ENCODE measurements at regions not wholly inside any gene's neighbourhood (a gene's known extent, or its start where the extent isn't known, plus 50 kb on each side); places are given as distances from the start of the nearest gene placed in this dataset.

- DNase-seq (ENCODE audit: low read depth in 2 of 2) = no peak
- Histone ChIP-seq H3K9ac (ENCODE audit: insufficient read depth, low read length) (no peak overlapping the region), H4K20me1 (ENCODE audit: control insufficient read depth, extremely low read depth, insufficient read depth, low read length) (no peaks in the 10 kb centered on the region), H3K27me3 (ENCODE audit: control insufficient read depth, insufficient read depth, low read length) (no peaks in the 10 kb centered on the region), H2AFZ (ENCODE audit: low read length) (no peak overlapping the region), H3K4me3 (replicated peaks in 1 of 4; ENCODE audit: control extremely low read depth in 1 of 4, insufficient read depth in 1 of 4, low read depth in 3 of 4, low read length in 4 of 4) (no peak overlapping the region), H3K9me3 (ENCODE audit: control insufficient read depth, insufficient read depth, low read depth, low read length) (no peaks in the 10 kb centered on the region), H3K4me2 (ENCODE audit: extremely low read depth, insufficient read depth, low read length) (no peak overlapping the region), H3K4me1 (ENCODE audit: control insufficient read depth, extremely low read depth, insufficient read depth, low read length) (no peaks in the 10 kb centered on the region), H3K27ac (ENCODE audit: insufficient read depth, low read length) (no peak overlapping the region), H3K36me3 (ENCODE audit: control insufficient read depth, insufficient read depth, low read length) (no peaks in the 10 kb centered on the region), H3K79me2 (ENCODE audit: control insufficient read depth, insufficient read depth, low read length) (no peaks in the 10 kb centered on the region)
- TF ChIP-seq EZH2 (IDR thresholded peaks at IDR 0.05; ENCODE audit: low read length, missing control alignments) = no peak
- no peak for TF ChIP-seq CTCF (conservative IDR thresholded peaks at IDR 0.05 in 1 of 2, IDR thresholded peaks at IDR 0.05 in 1 of 2; ENCODE audit: low read depth in 1 of 2, low read length in 2 of 2)
Observed at GRCh38 chr3:99084156-99084555, 182.7 kb upstream of the DCBLD2 start.

- no peak for TF ChIP-seq EZH2 (IDR thresholded peaks at IDR 0.05; ENCODE audit: low read length, missing control alignments)
- no peak for TF ChIP-seq CTCF (conservative IDR thresholded peaks at IDR 0.05 in 1 of 2, IDR thresholded peaks at IDR 0.05 in 1 of 2; ENCODE audit: low read depth in 1 of 2, low read length in 2 of 2)
- H2AFZ ChIP-seq (ENCODE audit: low read length) = no peak overlapping the region
Observed at GRCh38 chr3:99071096-99071495, 169.6 kb upstream of the DCBLD2 start.

GRCh38 chr3:99069973-99070372 is 168.5 kb upstream of the DCBLD2 start:
- Histone ChIP-seq H3K4me3 (replicated peaks in 1 of 4; ENCODE audit: control extremely low read depth in 1 of 4, insufficient read depth in 1 of 4, low read depth in 3 of 4, low read length in 4 of 4) (no peak overlapping the region), H3K9ac (ENCODE audit: insufficient read depth, low read length) (no peak overlapping the region), H3K27ac (ENCODE audit: insufficient read depth, low read length) (no peak overlapping the region), H2AFZ (ENCODE audit: low read length) (no peak overlapping the region), H3K36me3 (ENCODE audit: control insufficient read depth, insufficient read depth, low read length) (no peaks in the 10 kb centered on the region), H3K79me2 (ENCODE audit: control insufficient read depth, insufficient read depth, low read length) (no peaks in the 10 kb centered on the region), H3K4me1 (ENCODE audit: control insufficient read depth, extremely low read depth, insufficient read depth, low read length) (no peaks in the 10 kb centered on the region), H4K20me1 (ENCODE audit: control insufficient read depth, extremely low read depth, insufficient read depth, low read length) (no peaks in the 10 kb centered on the region), H3K27me3 (ENCODE audit: control insufficient read depth, insufficient read depth, low read length) (peaks cover 11% of the 10 kb centered on the region), H3K4me2 (ENCODE audit: extremely low read depth, insufficient read depth, low read length) (no peak overlapping the region), H3K9me3 (ENCODE audit: control insufficient read depth, insufficient read depth, low read depth, low read length) (no peaks in the 10 kb centered on the region)
- DNase-seq (ENCODE audit: low read depth in 2 of 2) = no peak
- no peak for TF ChIP-seq CTCF (conservative IDR thresholded peaks at IDR 0.05 in 1 of 2, IDR thresholded peaks at IDR 0.05 in 1 of 2; ENCODE audit: low read depth in 1 of 2, low read length in 2 of 2)
- no peak for TF ChIP-seq EZH2 (IDR thresholded peaks at IDR 0.05; ENCODE audit: low read length, missing control alignments)

More at GRCh38 chr3:99071096-99071495, 169.6 kb upstream of the DCBLD2 start:
- Histone ChIP-seq H3K9ac (ENCODE audit: insufficient read depth, low read length) (no peak overlapping the region), H3K4me3 (replicated peaks in 1 of 4; ENCODE audit: control extremely low read depth in 1 of 4, insufficient read depth in 1 of 4, low read depth in 3 of 4, low read length in 4 of 4) (no peak overlapping the region), H3K27me3 (ENCODE audit: control insufficient read depth, insufficient read depth, low read length) (peaks cover 10% of the 10 kb centered on the region), H3K4me2 (ENCODE audit: extremely low read depth, insufficient read depth, low read length) (no peak overlapping the region), H3K27ac (ENCODE audit: insufficient read depth, low read length) (no peak overlapping the region), H3K36me3 (ENCODE audit: control insufficient read depth, insufficient read depth, low read length) (no peaks in the 10 kb centered on the region), H3K4me1 (ENCODE audit: control insufficient read depth, extremely low read depth, insufficient read depth, low read length) (no peaks in the 10 kb centered on the region), H4K20me1 (ENCODE audit: control insufficient read depth, extremely low read depth, insufficient read depth, low read length) (no peaks in the 10 kb centered on the region), H3K9me3 (ENCODE audit: control insufficient read depth, insufficient read depth, low read depth, low read length) (no peaks in the 10 kb centered on the region), H3K79me2 (ENCODE audit: control insufficient read depth, insufficient read depth, low read length) (no peaks in the 10 kb centered on the region)
- no peak for DNase-seq (ENCODE audit: low read depth in 2 of 2)
